ENCODE measurements at regions not wholly inside any gene's neighbourhood (a gene's known extent, or its start where the extent isn't known, plus 50 kb on each side); places are given as distances from the start of the nearest gene placed in this dataset.
"Not testable (repeated sequence)": the region's sequence is repeated elsewhere in the genome, so short reads cannot be mapped to it uniquely, and the experiment has no call there.

GRCh38 chr7:67619175-67619574 lies 622.5 kb downstream of the TYW1 start:
- DNase-seq (ENCODE audit: low read depth in 2 of 2) = no peak

DNA sequence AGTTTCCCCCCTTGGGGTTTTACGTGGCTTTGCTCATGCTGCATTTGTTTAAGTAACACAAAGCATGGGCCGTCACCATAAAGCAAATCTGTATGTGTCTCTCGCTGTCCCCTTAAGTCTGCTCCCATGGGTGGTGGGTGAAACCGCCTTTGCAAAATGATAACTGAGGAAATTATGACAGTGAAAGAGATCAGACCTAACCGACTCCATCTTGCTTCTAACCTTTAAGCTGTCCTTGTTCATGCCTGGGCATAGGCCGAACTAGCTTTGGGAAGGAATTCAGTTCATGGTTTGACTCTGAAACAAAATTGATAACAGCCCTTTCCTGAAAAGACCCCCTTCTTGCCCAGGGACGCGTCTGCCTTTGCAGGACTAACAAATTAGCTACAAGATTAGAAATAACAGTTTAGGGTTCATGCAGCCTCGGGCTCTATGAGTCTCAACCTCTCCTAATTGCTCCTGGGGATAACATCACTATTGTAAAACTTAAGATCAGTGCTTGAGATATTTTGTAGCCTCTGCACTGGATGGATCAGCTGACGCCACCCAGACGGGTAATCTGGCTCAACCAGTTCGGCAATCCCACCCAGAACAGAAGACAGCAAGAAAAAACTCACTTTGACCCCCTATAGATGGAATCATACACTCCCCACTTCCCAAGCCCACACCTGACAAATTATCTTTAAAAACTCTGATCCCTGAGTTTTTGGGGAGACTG lies 623.7 kb downstream of the TYW1 start:
- no peak for DNase-seq (ENCODE audit: low read depth in 2 of 2)

- DNase-seq (ENCODE audit: low read depth in 2 of 2) = no peak
Measured at GRCh38 chr7:67621704-67622103, 625.1 kb downstream of the TYW1 start.

DNA sequence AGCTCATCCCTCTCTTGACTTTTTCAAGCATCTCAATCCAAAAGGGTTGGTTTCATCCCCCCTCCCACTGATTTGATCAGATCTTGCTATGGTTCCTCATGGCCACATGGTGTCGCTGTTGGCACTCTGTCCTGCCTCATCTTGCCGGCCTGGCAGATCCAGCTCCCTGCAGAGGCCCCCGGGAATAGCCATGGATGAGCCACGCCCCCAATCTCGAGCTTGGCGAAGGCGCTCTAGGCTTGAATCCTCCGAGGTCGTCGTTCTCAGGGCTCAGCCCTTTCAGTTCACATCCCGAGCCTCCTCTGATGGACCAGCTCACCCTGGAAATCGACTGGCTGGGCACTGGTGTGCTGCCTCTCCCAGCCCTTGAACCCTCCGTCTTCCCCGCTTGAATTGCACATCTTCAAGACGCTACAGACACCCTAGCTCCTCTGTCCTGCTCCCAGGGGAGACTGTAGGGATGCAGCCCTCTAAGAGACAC lies 628.7 kb downstream of the TYW1 start:
- DNase-seq (ENCODE audit: low read depth in 2 of 2) = no peak

- DNase-seq (ENCODE audit: low read depth in 2 of 2) = no peak
Measured at GRCh38 chr7:67631476-67631875, 634.8 kb downstream of the TYW1 start.

- no peak for DNase-seq (ENCODE audit: low read depth in 2 of 2)
Measured at GRCh38 chr7:67635271-67635670, 638.6 kb downstream of the TYW1 start.

DNA sequence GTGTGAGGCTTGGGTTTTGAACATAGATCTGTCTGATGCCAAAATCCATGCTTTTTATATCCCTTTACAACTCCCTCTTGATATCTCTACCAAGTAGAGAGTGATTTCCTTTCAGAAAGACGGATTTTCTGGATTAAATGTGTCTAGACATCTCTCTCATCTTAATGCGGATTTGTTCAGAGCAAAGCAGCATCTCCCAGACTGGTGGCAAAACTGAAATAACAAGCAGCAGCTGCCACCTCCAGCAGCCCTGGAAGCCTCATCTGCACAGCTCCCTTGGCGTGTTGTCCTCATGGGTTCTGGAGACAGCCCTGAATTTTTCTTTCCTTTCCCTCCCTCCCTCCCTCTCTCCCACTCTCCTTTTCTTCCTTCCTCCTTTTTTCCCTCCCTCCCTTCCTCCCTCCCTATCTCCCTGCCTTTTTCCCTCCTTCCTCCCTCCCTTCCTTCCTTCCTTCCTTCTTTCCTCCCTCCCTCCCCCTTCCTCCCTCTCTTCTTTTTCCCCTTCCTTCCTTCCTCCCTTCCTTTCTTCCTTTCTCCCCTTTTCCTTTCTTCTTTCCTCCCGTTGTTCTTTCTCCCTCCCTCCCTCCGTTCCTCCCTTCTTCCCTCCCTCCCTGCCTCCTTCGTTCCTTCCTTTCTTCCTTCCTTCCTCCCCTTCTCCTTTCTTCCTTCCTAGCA lies 639.9 kb downstream of the TYW1 start:
- no peak for DNase-seq (ENCODE audit: low read depth in 2 of 2)

DNA sequence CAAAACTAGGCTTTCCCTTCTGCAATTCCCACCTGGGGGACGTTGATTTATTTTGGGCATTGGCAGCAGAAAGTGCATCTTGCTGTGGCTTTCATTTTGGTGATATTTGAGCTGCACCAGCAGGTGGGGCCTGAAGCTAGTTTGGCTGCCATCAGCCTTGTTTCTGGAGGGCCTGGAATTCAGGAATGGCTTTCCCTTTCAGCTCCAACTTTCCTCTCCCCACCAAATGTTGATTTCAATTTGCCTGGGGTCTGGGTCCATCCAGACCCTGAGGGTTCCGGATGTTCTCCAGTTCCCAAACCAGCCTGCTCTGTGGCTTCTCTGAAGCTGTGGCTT lies 640.4 kb downstream of the TYW1 start:
- no peak for DNase-seq (ENCODE audit: low read depth in 2 of 2)

GRCh38 chr7:67642542-67642941 lies 645.9 kb downstream of the TYW1 start:
- not testable (repeated sequence) for DNase-seq (ENCODE audit: low read depth in 2 of 2)

GRCh38 chr7:67644151-67644550 lies 647.5 kb downstream of the TYW1 start:
- DNase-seq (ENCODE audit: low read depth in 2 of 2) = no peak

DNA sequence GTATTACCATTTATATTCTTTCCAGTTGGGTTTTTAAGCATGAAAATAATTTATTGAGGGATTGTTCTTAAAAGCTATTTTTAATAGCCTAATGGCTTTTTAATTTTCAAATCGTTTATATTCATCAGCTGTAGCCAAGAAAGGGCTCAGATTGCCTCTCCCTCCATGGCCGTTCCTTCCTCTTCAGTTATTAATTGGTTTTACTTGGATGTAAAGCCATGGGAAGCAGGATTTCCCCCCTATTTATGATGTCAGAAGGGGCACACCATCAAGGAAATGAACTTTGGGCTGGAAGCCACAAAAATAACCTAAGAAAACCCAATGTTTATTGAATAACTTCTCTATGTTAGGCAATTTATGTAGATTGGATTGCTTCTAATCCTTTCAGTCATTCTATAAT lies 656.3 kb downstream of the TYW1 start:
- DNase-seq (ENCODE audit: low read depth in 2 of 2) = no peak

- DNase-seq (ENCODE audit: low read depth in 2 of 2) = no peak
Measured at GRCh38 chr7:67653856-67654454, 657.3 kb downstream of the TYW1 start.

GRCh38 chr7:67654642-67655041 lies 658.0 kb downstream of the TYW1 start:
- DNase-seq (ENCODE audit: low read depth in 2 of 2) = no peak

- DNase-seq (ENCODE audit: low read depth in 2 of 2) = no peak
Measured at GRCh38 chr7:67655168-67655567, 658.5 kb downstream of the TYW1 start.

DNA sequence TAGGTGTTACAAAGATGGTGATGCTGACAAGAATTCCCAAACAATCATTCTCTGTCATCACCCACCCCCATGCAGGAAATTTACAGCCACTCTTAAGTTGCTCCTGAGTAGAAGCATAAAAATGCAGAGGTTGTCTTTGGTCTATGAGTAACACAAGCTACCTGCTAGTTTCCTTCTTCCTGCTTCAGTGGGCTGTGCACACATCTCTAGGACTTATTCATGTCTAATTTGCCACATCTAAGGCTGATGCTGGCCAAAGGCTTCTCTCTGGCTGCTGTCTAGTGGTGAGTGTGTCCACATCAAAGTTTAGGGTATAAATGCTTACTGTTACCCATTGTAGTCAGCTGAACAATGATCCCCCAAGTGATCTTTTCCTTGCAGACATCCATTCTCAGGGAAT lies 662.5 kb downstream of the TYW1 start:
- DNase-seq (ENCODE audit: low read depth in 2 of 2) = no peak

GRCh38 chr7:67662804-67663203 lies 666.2 kb downstream of the TYW1 start:
- no peak for DNase-seq (ENCODE audit: low read depth in 2 of 2)

- DNase-seq (ENCODE audit: low read depth in 2 of 2) = no peak
Measured at GRCh38 chr7:67663644-67664043, 667.0 kb downstream of the TYW1 start.

GRCh38 chr7:67666359-67666758 lies 669.7 kb downstream of the TYW1 start:
- not testable (repeated sequence) for DNase-seq (ENCODE audit: low read depth in 2 of 2)

GRCh38 chr7:67671006-67671548 lies 674.4 kb downstream of the TYW1 start:
- no peak for DNase-seq (ENCODE audit: low read depth in 2 of 2)

GRCh38 chr7:67673861-67674260 lies 677.2 kb downstream of the TYW1 start:
- no peak for DNase-seq (ENCODE audit: low read depth in 2 of 2)

DNA sequence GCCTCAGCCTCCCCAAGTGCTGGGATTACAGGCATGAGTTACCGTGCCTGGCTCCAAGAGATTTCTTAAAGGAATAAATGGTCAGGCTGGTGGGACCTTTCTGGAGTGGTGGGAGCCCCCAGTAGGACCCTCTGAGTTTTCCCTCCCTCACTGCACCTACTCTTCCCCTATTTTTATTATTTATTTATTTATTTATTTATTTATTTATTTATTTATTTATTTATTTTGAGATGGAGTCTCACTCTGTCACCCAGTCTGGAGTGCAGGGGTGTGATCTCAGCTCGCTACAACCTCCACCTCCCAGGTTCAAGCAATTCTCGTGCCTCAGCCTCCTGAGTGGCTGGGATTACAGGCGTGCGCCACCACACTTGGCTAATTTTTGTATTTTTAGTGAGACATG lies 678.2 kb downstream of the TYW1 start:
- DNase-seq (ENCODE audit: low read depth in 2 of 2) = not testable (repeated sequence)

DNA sequence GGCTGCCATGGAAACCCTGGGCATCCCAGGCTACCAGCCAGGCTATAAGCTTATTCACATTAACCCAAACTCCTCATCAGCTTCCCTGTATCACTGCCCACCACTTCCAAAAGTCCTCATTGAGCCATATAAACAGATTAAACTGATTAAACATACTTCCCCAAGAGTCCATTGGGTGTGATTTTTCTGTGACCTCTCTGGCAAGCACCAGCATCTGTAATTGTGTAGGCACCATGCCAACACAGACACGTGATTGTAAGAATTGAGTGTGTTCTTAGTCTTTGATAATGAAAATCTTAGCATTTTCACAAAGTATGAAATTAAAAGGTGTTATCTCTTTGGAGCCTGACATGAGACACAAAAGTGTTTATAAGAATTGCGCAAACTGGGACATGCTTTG lies 679.3 kb downstream of the TYW1 start:
- no peak for DNase-seq (ENCODE audit: low read depth in 2 of 2)

DNA sequence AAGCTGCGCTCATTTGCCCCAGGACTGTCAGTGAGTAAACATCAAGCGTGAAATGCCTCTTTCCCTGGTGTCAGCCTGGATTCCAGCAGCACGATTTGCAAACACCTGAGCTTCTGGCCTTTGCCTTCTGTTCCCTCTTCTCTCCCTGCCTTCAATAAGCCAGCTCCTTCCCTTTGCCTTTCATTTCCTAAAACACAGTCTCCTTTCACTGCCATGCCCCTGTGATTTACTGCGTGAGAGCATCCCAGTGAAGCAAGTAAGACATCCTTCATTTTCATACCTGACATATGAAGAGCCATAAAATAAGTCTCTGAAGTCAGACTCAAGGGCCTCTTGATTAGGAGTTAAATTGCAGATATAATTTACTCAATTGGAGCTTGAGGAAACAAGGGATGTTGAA lies 681.8 kb downstream of the TYW1 start:
- no peak for DNase-seq (ENCODE audit: low read depth in 2 of 2)
